Hematopoietic multipotent progenitor cell treated with erythropoietin and hydrocortisone succinate and interleukin-3 and kit ligand, for 17 days (in vitro differentiated cells): ENCODE measurements at regions not wholly inside any gene's neighbourhood (a gene's known extent, or its start where the extent isn't known, plus 50 kb on each side); places are given as distances from the start of the nearest gene placed in this dataset.
"Not testable (repeated sequence)": the region's sequence is repeated elsewhere in the genome, so short reads cannot be mapped to it uniquely, and the experiment has no call there.

ENCODE experiments used
- DNase-seq: peaks from one replicate; pipeline ENCODE4 v3.0.0-alpha.2; 2015; ENCODE audit warnings: low spot score

DNA sequence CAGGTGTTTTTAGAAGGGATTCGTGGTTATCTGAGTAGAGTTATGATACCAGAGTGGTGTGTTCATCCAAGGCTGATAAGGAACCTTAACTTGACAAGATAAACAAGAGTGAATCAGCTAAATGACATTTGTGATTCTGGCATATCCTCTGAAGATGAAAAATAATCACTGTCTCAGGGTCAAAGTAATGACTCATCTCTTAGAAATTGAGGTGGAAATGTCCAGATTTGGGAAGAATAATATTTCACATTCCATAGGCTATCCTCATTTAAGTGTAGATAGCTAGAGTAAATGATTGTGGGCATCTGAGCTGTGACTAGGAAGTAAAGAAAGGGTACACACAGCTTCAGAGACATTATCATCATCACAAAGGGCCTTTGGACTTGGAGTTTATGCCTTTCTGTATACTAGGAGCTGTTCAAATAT lies 255.7 kb downstream of the GJA1 start:
- no peak for DNase-seq

DNA sequence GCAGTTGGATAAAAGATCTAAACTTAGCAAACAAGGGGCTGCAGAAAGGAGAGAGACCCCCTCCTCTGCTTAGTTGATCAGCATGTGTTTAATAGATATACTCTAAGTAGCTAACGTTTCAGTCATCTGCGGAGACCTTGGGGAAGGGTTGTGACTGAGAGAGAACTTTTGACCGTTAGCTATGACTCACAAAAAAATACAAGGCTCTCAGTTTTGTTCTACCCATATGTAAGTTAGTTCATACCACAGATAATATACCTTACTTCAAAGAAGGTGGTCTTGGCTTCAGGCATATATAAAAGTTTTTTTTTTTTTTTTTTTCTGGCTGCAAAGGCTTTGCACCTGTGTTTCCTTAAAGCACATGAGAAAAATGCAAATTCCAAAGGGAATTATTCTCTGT lies 258.9 kb downstream of the GJA1 start:
- no peak for DNase-seq

DNA sequence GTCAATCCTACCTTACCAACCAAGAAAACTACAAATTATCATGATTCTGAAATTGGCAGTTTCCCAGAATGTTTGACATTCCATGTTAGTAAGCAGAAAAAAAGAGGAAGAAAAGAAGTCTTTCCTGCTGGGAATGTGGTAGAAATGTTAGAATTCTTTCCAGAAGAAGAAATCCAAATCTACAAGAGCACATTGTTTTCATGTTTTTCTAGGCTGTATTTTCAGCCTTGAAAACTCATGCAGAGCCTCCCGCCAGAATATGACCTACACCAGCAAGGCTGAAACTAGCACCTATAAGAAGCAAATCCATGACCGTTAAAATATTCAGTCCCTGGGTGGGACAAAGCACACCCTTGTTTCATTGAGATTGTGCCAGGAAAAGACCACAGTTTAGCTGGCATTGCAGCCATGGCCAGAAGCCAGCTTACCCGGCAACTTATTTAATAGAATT lies 259.4 kb downstream of the GJA1 start:
- DNase-seq, result no peak

DNA sequence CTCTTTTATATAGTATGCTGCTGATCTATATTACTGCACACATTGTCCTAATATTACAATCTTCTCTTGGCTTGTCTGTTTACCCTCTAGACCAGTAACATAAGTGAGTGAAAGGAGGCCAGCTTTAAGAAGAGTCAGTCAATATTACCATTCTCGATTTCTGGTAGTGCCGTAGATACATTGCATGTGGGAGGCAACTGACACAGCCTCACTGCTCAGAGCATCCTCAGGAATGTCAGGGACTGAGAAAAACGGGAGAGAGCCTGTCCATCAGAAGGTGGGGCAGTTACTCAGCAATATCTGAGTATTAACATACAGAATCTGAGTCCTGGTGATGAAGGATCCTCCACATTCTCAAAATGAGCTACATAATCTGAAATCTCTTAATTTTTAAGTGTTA lies 259.9 kb downstream of the GJA1 start:
- DNase-seq, result no peak

DNA sequence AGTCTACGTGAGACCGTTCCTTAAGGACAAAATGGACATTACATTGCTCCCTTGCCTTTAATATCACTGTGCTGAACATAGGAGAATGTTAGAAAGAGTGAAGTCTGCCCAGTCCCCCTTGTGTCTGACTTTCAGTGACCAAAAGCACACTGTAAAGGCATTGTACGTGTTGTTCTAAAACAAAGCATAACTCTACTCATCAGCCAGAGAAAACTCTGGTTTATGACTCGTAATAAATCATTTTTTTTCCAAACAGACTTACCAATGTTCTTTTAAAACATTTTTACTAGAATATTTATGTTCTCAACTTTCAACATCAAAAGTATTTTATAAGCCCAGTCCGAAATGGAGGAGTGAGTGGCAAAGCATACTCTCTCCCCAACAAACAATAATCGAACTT lies 262.5 kb downstream of the GJA1 start:
- DNase-seq, result no peak

DNA sequence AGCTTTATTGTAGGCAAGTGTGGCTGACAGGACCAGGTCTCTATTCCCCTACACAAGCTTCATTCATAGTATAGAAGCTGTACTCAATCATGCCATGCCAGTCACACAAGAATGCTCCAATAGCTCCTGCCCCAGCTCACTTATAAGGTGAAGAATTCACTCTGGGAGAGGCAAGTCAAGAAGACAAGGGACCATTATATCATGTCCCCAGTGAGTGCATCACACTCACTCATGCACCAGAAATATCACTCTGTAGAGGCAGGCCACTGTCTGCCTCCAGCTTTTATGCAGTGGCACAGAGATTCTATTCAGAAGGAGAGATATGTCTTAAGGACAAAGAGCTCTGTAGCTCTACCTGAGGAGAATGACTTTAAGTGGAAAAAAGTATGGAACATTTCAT lies 263.2 kb downstream of the GJA1 start:
- DNase-seq, result no peak

DNA sequence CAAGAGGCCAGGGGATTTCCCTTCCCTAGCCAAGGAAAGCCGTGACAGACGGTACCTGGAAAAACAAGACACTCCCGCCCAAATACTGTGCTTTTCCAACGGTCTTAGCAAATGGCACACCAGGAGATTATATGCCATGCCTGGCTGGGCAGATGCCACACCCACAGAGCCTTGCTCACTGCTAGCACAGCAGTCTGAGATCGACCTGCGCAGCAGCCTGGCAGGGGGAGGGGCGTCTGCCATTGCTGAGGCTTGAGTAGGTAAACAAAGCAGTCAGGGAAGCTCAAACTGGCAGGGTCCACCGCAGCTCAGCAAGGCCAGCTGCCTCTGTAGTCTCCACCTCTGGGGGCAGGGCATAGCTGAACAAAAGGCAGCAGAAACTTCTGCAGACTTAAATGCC lies 267.7 kb downstream of the GJA1 start:
- not testable (repeated sequence) for DNase-seq

DNA sequence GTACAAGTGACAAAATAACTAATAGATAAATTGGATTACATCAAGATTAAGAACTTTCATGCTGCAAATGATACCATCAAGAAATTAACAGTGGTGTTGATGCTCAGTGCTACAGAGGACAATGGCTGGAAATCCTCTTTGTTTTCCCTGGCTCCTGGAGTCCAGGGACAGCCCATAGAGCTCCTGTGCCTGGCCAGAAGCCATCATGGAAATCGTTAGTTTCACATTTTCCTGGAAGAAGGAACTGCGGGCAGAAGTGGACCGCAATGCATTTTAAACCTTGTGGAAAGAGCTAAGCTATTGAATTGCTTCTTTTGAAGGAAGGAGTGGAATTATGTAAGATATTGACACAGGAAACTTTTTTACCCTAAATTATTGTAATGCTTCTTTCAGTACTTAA lies 276.0 kb downstream of the GJA1 start:
- DNase-seq, result no peak

DNA sequence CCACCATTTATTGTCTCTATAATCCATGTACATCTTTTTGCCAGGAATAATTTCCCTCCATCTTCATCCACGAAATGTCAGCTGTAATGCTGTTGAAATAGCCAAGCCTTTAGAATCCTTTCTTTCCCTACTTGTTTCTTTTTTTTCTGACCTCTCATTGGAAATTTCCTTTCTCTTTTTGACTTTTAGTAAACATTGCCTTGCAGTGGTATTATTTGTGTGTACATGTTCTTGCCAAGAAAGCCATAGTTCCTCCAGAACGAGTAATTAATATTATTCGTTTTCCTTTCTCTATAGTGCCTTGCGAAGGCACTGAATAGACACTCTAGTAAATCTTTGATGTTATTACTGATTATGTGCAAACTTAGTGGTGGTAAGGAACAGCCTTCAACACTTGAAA lies 282.2 kb downstream of the GJA1 start:
- no peak for DNase-seq

DNA sequence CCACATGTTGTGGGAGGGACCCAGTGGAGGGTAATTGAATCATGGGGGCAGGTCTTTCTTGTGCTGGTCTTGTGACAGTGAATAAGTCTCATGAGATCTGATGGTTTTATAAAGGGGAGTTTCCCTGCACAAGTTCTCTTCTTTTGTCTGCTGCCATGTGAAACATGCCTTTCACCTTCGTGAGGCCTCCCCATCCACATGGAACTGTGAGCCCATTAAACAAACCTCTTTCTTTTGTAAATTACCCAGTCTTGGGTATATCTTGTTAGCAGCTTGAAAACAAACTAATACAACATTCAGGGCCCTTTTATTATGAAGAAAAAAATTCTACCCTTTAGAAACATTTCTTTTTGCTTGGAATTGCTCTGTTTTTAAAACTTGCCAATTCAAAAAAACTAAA lies 285.4 kb downstream of the GJA1 start:
- not testable (repeated sequence) for DNase-seq

DNA sequence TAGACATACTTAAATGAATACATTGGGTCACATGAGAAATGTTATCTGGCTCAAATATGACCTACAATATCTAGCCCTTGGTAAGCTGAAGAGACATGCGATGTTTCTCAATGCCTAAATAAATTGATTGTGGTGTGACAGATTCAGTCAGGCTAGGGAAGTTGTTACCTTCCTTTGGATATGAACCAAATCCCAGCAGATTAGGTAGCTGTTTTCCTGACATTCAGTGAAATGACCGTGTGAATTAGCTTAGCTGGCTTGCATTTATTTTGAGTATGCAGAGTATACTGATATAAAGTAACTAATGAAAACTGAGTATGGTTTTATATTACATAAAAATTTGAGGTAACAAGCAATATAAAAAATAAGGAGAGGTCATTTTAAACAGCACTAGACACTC lies 288.2 kb downstream of the GJA1 start:
- DNase-seq, result no peak

DNA sequence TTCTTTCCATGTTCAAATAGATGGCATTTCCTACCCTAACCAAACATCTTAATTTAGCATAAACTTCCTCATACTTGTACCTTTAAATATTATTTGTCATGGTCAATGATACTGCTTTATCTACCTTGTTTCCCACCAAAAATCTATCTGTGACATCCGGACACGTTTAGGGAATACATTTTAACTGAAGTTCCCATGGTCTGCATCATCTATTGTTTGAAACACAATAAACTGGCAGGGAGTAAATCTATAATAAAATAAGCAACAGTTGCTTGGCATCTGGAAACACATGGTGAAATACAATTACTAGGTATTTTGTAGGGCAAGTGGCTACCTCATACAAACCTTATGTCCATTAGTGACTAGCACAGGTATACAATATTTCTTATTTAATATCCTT lies 289.1 kb downstream of the GJA1 start:
- no peak for DNase-seq

DNA sequence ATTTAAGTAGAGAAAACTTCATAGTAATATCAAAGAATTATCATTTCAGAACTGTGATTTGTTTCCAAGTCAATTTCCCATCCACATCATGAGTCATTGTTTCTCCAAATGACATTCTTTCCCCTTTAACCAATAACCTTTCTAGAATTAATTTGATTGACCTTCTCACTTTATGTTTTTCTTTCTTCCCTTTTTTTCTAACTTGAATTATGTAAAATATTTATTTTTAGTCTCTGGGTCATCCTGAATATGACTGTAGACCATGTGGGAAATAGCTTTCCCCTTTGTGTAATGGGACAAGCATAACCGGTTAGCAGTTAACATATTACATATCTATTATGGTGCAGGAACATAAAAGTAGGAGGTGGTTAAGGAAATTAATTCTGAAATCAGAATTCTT lies 291.1 kb downstream of the GJA1 start:
- DNase-seq, result no peak

DNA sequence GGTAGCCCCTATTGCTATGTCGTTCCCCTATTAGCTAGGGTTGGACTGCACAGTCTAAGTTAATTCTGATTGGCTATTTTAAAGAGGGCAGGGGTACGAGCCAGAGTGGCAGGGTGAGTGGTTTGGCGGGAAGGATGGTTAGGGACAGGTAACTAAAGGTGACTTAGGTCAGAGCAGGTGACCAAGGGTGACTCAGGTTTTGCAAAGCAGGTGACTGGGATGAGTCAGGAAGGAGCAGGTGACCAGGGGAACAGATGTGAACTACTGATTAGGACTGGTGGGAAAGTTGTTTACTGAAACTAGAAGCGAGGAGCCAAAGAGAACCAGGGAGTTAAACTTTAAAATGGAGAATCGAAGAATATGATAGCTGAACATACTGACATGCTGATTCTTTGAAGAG lies 295.2 kb downstream of the GJA1 start:
- no peak for DNase-seq

DNA sequence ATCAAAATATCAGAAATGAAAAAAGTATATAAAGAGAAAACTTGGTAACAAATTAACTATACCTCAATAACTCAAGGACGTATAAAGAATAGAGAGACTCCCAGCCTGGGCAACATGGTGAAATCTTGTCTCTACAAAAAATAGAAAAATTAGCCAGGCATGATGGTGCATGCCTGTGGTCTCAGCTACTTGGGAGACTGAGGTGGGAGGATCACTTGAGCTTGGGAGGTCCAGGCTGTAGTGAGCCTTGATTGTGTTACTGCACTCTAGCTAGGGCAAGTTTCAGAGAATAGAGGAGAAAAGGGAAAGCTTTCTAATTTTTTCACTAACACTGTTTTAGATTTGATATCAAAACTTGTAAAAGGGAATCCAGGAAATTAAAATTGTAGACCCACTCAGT lies 295.9 kb downstream of the GJA1 start:
- no peak for DNase-seq

DNA sequence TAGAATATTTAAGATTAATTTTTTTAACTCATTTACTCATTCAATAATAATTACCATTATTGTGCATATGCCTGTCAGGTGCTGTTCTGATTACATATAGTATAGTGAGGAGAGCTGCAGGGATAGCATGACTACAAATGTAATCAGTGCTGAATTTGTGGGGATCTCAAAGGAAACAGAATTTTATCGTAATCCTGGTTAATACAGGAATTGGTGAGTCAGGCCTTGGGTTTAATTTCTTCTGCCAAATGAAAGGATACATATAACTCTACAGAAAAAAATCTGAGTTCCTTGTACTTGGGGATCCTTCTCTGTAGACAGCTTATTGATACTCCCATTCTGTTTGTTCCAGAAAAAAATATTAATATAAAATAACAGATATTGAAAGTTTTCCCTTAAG lies 297.2 kb downstream of the GJA1 start:
- DNase-seq, result no peak

DNA sequence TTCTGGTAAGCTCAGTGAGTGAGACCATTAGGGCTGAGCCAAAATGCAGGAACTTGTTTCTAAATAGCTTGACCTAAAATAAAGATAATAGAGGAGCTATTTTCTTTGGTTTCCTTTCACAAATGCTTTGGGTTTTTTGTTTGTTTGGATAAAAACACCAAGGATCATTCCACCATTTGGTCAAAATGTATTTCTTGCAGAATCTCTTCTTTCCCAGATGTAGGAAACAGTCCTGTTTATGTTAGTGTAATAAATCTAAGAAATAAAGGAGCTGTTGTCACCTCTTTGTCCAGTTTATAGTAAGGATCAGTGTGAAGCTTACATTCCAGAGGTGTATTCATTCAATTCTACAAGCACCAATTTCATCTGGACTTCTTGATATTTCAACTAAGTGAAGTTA lies 297.8 kb downstream of the GJA1 start:
- no peak for DNase-seq

DNA sequence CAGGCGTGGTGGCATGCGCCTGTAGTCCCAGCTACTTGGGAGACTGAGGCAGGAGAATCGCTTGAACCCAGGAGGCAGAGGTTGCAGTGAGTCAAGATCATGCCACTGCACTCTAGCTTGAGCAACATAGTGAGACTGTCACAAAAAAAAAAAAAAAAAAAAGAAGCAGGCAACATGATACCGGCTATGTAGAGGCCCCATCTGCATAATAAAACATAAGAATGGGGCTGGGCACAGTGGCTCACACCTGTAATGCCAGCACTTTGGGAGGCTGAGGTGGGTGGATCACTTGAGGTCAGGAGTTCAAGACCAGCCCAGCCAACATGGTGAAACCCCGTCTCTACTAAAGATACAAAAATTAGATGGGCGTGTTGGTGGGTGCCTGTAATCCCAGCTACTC lies 304.7 kb downstream of the GJA1 start:
- not testable (repeated sequence) for DNase-seq

DNA sequence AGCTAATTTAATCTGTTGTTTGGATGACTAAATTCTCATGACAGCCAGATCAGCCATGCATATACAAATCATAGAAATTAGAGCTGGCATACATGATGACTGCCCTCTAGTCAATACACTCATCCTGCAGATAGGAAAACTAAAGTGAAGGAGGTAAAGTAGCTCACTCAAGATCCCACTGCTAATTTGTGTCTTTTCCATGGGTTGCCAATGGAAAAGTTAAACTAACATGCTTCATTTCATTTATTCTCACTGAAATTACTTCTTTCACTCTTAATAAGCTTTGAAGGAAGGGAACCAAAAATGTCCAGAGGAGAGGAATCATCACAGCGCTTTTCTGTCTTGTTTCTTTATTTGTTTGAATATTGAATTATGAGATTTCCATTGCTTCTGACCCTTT lies 308.2 kb downstream of the GJA1 start:
- DNase-seq, result no peak

DNA sequence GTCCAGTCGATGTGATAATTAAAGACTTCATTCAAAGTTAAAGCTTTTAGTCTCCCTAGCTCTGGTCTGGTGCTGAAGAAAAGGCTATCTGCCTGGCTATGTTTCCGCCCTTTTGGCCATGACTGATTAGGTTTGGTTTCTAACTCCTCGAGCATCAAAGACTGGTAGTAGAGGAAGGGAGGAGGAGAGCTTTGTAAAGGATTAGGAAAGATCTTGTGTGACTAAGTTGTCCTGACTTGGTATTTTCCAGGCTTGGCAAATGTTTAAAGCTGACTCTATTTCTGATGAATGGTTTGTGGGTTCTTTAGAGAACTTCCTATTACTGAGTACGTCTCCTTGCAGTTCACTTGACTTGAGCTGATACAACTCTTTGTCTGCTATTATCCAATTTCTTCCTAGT lies 312.9 kb downstream of the GJA1 start:
- DNase-seq, result no peak

DNA sequence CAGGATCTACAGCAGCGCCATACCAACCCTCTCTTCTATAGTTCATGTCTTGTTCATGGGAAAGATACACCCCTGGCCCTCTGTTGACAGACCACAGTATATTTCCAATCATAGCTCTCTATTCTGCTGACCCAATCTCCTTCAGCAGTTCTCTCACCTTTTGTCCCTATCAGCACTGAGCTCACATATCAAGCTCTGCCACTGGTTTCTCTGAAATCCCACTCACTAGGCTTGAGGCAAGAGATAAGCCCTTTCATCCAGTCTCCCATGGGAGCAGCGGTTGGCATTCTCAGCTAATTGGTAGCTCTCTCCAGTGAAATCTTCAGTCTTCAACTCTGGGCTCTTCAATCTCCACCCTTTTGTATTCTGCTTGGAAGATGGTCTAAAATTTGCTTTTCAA lies 313.4 kb downstream of the GJA1 start:
- DNase-seq, result no peak

DNA sequence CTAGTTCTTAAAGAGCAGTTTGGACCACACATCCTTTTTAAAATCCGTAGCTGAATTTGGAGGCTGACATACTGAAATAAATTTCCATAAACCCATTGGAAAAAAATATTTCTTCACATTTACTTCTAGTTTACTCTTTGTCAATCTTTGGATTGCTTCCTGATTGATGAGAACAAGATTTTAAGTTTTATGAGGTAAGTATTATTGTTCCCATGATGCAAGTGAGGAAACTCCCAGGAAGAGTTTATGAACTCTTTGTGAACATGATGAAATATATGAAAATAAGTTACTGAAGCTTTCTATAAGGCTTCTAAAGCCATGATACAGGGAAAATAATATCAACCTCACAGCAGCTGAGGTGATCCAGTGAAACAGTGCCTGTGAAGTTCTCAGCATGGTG lies 320.0 kb downstream of the GJA1 start:
- DNase-seq, result no peak

DNA sequence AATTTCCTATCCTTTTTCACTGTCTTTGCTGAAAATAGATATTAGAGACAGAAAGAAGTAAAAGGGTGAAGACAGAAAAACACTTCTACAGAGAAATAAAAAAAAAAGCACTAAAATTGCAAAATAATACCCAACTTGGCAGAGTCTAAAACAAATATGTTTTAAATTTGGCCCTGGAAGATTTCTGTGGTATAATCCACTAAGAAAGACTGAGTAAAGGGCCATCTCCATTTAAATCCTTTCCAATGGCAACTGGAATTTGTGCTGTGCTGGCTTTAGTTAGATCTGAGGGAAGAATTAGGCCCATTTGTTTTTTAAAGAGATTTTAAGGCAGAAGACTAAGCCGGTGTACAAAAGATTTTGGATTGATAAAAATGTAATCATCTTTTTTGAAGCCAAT lies 321.2 kb downstream of the GJA1 start:
- DNase-seq, result no peak

DNA sequence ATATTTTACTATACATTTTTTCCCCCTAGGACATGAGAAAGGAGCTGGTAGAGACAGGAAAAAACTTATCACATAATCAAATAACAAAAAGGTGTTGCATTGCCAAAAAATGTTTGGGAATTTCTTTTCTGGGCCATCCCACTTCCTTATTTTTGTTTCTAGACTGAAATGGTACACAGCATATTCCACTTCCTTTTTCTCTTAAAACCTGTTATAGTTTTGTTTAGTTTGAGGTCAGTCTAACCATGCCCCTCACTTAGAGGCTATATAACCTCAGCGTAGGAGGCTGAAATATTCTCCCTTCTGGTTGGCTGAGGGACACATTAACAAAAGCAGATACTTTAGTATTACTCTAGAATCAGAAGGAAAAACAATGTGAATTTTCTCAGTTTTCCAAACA lies 323.9 kb downstream of the GJA1 start:
- no peak for DNase-seq

DNA sequence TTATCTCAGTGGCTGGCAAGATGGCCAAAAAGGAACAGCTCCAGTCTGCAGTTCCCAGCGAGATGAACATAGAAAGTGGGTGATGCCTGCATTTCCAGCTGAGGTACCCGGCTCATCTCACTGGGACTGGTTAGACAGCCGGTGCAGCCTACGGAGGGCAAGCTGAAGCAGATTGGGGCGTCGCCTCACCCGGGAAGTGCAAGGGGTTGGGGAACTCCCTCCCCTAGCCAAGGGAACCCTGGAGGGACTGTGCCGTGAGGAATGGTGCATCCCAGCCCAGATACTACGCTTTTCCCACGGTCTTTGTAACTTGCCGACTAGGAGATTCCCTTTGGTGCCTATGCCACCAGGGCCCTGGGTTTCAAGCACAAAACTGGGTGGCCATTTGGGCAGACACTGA lies 324.7 kb downstream of the GJA1 start:
- DNase-seq, result no peak
